GM21825 (cell line): ENCODE measurements at regions not wholly inside any gene's neighbourhood (a gene's known extent, or its start where the extent isn't known, plus 50 kb on each side); places are given as distances from the start of the nearest gene placed in this dataset.

ENCODE experiments used
- ATAC-seq: cut with Tn5 transposase; IDR thresholded peaks from one replicate; pipeline ENCODE4 v1.9.1; 2021; ENCODE audit warnings: mild to moderate bottlenecking, moderate library complexity; ENCODE audit not compliant: unreplicated experiment

- no peak for ATAC-seq
Observed at GRCh38 chrX:69231903-69232302, 66.7 kb upstream of the PJA1 start.

- ATAC-seq = no peak
Observed at GRCh38 chrX:69229436-69229835, 64.2 kb upstream of the PJA1 start.

- ATAC-seq = no peak
Observed at GRCh38 chrX:69228732-69229131, 63.5 kb upstream of the PJA1 start.

- no peak for ATAC-seq
Observed at GRCh38 chrX:69226459-69227158, 61.4 kb upstream of the PJA1 start.

GRCh38 chrX:69222103-69223090 is 57.1 kb upstream of the PJA1 start:
- ATAC-seq = peak; percentile 61

GRCh38 chrX:69221239-69222102 is 56.2 kb upstream of the PJA1 start:
- ATAC-seq = no peak

- ATAC-seq = no peak
Observed at GRCh38 chrX:69218407-69218997, 53.2 kb upstream of the PJA1 start.

- no peak for ATAC-seq
Observed at GRCh38 chrX:69216911-69217310, 51.7 kb upstream of the PJA1 start.

- no peak for ATAC-seq
Observed at GRCh38 chrX:69216446-69216845, 51.2 kb upstream of the PJA1 start.

GRCh38 chrX:69215161-69215875 is 50.1 kb upstream of the PJA1 start:
- no peak for ATAC-seq
